Stimulated activated naive B cell treated with anti-CD40 and anti-IgM and Interleukin-4, amounts not matched to agents 10 μg/mL and 1 μg/mL and 100 μg/mL, for 72 hours (primary cell): ENCODE measurements at regions not wholly inside any gene's neighbourhood (a gene's known extent, or its start where the extent isn't known, plus 50 kb on each side); places are given as distances from the start of the nearest gene placed in this dataset.
"Not testable (repeated sequence)": the region's sequence is repeated elsewhere in the genome, so short reads cannot be mapped to it uniquely, and the experiment has no call there.

Experiments
- ATAC-seq, 2 donors: fragments of 150-1000 bp; cut with Tn5 transposase; replicated peaks; 2 replicates each; pipeline ENCODE4 v1.10.0; 2021; ENCODE audit warnings: moderate library complexity in 1 of 2
- DNase-seq: peaks from one replicate; pipeline ENCODE4 v3.0.0; 2021
- H3K27ac Mint-ChIP-seq: one replicate; pipeline ENCODE4 v1.8.0; 2022; ENCODE audit warnings: mild to moderate bottlenecking, mixed read lengths
- H3K27me3 Mint-ChIP-seq, 2 donors: one replicate each; pipeline ENCODE4 v1.8.0; 2022; ENCODE audit warnings: mixed read lengths in 2 of 2
- H3K36me3 Mint-ChIP-seq, 2 donors: one replicate each; pipeline ENCODE4 v1.8.0; 2022; ENCODE audit warnings: mixed read lengths in 2 of 2, mild to moderate bottlenecking in 1 of 2
- H3K4me1 Mint-ChIP-seq, 2 donors: one replicate each; pipeline ENCODE4 v1.8.0; 2022; ENCODE audit warnings: mixed read lengths in 2 of 2, mild to moderate bottlenecking in 1 of 2
- H3K4me3 Mint-ChIP-seq, 2 donors: one replicate each; pipeline ENCODE4 v1.8.0; 2022; ENCODE audit warnings: mild to moderate bottlenecking in 2 of 2, mixed read lengths in 2 of 2, moderate library complexity in 1 of 2
- H3K9me3 Mint-ChIP-seq, 2 donors: one replicate each; pipeline ENCODE4 v1.8.0; 2022; ENCODE audit warnings: mixed read lengths in 2 of 2, mild to moderate bottlenecking in 1 of 2

DNA sequence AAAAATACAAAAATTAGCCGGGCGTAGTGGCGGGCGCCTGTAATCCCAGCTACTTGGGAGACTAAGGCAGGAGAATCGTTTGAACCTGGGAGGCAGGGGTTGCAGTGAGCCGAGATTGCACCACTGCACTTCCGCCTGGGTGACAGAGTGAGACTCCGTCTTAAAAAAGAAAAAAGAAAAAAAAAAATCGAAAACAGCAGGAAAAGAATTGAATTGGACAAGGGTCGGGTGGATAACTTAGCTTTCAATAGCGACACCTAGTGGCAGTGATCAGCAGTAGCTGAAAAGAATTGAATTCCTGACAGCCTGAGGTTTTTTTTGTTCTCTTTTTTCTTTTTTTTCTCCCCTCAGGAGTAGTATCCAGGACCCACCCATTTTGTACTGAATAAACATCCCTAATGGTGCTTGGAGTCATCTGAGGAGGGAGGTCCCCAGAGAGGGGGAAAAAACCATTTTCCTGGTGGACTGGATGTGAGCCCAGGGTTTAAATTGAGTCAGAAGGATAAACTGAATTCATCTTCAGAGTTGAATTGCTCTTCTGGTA, 55.1 kb downstream of the CYCS start:
- peak overlapping the region; percentile 27 to 60 for H3K4me3 Mint-ChIP-seq
- peak; percentile 12 for DNase-seq

GRCh38 chr7:25068502-25069213, 56.4 kb downstream of the CYCS start:
- H3K36me3 Mint-ChIP-seq: no peaks in the 10 kb centered on the region
- no peak overlapping the region for H3K4me3 Mint-ChIP-seq
- H3K27ac Mint-ChIP-seq: no peak overlapping the region
- peaks cover 3 to 15% of the 10 kb centered on the region in 2 donors for H3K4me1 Mint-ChIP-seq
- no peaks in the 10 kb centered on the region for H3K9me3 Mint-ChIP-seq
- ATAC-seq: no peak
- H3K27me3 Mint-ChIP-seq: peaks cover 0 to 3% of the 10 kb centered on the region in 2 donors
- DNase-seq: no peak

More for the DNA sequence above, 55.1 kb downstream of the CYCS start:
- peak overlapping the region; percentile 51 for H3K27ac Mint-ChIP-seq
- H3K4me1 Mint-ChIP-seq: peaks cover 4 to 18% of the 10 kb centered on the region in 2 donors
- H3K9me3 Mint-ChIP-seq: peaks cover 0 to under 1% of the 10 kb centered on the region in 2 donors
- H3K36me3 Mint-ChIP-seq: peaks cover 0 to 2% of the 10 kb centered on the region in 2 donors
- peak; percentile 49 to 55 for ATAC-seq
- peaks cover 0 to 3% of the 10 kb centered on the region in 2 donors for H3K27me3 Mint-ChIP-seq

- Mint-ChIP-seq H3K4me3 (no peak overlapping the region), H3K36me3 (no peaks in the 10 kb centered on the region), H3K27ac (no peak overlapping the region), H3K9me3 (no peaks in the 10 kb centered on the region), H3K27me3 (peaks cover 0 to 3% of the 10 kb centered on the region in 2 donors), H3K4me1 (peaks cover 3 to 7% of the 10 kb centered on the region in 2 donors)
- DNase-seq (no peak), ATAC-seq (no peak)
These were observed 57.1 kb downstream of the CYCS start for GRCh38 chr7:25067726-25068501.

- no peak for DNase-seq
- H3K4me3 Mint-ChIP-seq: no peak overlapping the region
- H3K4me1 Mint-ChIP-seq: peaks cover 3 to 6% of the 10 kb centered on the region in 2 donors
- ATAC-seq: no peak
- H3K27ac Mint-ChIP-seq: no peak overlapping the region
- no peaks in the 10 kb centered on the region for H3K36me3 Mint-ChIP-seq
- no peaks in the 10 kb centered on the region for H3K9me3 Mint-ChIP-seq
- peaks cover 0 to 9% of the 10 kb centered on the region in 2 donors for H3K27me3 Mint-ChIP-seq
These were observed 58.8 kb downstream of the CYCS start for GRCh38 chr7:25066253-25066652.

DNA sequence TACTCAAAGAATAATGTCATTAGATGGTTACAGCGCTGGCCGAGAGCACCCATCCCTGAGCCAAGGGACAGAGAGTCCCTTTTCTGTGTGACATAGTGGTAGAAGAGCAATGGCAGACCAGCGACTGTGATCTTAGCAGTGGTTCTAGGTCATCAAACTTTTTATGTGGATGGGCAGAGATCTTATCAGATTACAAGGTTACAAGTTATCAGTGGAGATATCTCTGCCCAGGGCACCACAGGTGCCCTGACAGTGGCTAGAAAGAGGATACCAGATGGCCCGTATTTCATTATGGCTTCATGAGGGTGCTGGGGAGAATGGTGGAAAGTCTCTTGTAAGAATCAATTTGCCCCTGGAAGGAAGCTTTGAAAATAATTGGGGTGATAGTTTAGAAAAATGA, 62.7 kb downstream of the CYCS start:
- no peaks in the 10 kb centered on the region for H3K4me1 Mint-ChIP-seq
- no peak overlapping the region for H3K4me3 Mint-ChIP-seq
- no peak overlapping the region for H3K27ac Mint-ChIP-seq
- peaks cover 5 to 9% of the 10 kb centered on the region in 2 donors for H3K27me3 Mint-ChIP-seq
- no peaks in the 10 kb centered on the region for H3K36me3 Mint-ChIP-seq
- ATAC-seq (no peak), DNase-seq (no peak)
- H3K9me3 Mint-ChIP-seq: no peaks in the 10 kb centered on the region

- H3K9me3 Mint-ChIP-seq: no peaks in the 10 kb centered on the region
- H3K27ac Mint-ChIP-seq: no peak overlapping the region
- no peak for DNase-seq
- no peaks in the 10 kb centered on the region for H3K4me1 Mint-ChIP-seq
- H3K36me3 Mint-ChIP-seq: no peaks in the 10 kb centered on the region
- H3K27me3 Mint-ChIP-seq: peaks cover 7 to 9% of the 10 kb centered on the region in 2 donors
- H3K4me3 Mint-ChIP-seq: no peak overlapping the region
- no peak for ATAC-seq
These were observed 64.5 kb downstream of the CYCS start for GRCh38 chr7:25060487-25061055.

DNA sequence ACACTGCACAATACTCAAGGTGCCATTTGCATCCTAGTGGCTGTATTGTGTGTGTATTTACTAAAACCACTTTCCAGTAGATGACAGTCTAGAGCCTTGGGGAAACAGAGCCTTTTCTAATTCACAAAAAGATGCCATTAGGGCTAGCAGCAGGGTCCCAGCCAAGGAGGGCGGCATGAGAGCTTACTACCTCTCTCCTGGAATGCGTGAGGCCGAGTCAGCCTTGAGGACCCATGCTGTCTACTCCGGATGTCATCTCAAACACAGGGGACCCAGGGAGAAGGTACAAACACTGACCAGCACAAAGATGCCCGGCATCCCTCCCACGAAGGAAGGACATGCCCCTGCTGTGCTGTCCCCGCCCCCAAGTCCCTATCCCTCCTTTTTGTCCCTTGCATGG, 65.5 kb downstream of the CYCS start:
- no peak overlapping the region for H3K27ac Mint-ChIP-seq
- ATAC-seq: no peak
- H3K4me3 Mint-ChIP-seq: no peak overlapping the region
- peaks cover 13 to 17% of the 10 kb centered on the region in 2 donors for H3K27me3 Mint-ChIP-seq
- H3K9me3 Mint-ChIP-seq: no peaks in the 10 kb centered on the region
- no peaks in the 10 kb centered on the region for H3K4me1 Mint-ChIP-seq
- DNase-seq: no peak
- H3K36me3 Mint-ChIP-seq: no peaks in the 10 kb centered on the region

DNA sequence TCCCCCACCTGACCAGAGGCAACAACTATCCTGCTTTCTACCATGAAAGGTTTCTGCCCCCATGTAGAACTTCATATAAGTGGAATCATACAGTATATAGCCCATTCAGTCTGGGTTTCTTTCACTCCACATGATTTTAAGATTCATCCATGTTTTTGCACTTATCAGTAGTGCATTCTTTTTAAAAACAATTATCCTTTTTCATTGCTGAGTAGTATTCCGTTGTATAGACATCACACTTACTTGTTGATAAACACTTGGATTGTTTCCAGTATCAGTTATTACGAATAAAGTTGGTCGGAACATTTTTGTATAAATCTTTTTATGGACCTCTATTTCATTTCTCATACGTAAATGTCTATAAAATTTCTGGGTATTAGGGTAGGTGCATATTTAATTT, 68.7 kb downstream of the CYCS start:
- H3K9me3 Mint-ChIP-seq: no peaks in the 10 kb centered on the region

GRCh38 chr7:25055520-25056220, 69.4 kb downstream of the CYCS start:
- no peak for ATAC-seq
- no peak overlapping the region for H3K27ac Mint-ChIP-seq
- H3K9me3 Mint-ChIP-seq: no peaks in the 10 kb centered on the region
- peaks cover 7 to 17% of the 10 kb centered on the region in 2 donors for H3K27me3 Mint-ChIP-seq
- no peaks in the 10 kb centered on the region for H3K4me1 Mint-ChIP-seq
- DNase-seq: no peak
- H3K4me3 Mint-ChIP-seq: no peak overlapping the region
- H3K36me3 Mint-ChIP-seq: no peaks in the 10 kb centered on the region

More for the DNA sequence above, 68.7 kb downstream of the CYCS start:
- Mint-ChIP-seq H3K4me3 (no peak overlapping the region), H3K36me3 (no peaks in the 10 kb centered on the region), H3K27ac (no peak overlapping the region), H3K27me3 (peaks cover 7 to 18% of the 10 kb centered on the region in 2 donors), H3K4me1 (no peaks in the 10 kb centered on the region)
- ATAC-seq (no peak), DNase-seq (no peak)

DNA sequence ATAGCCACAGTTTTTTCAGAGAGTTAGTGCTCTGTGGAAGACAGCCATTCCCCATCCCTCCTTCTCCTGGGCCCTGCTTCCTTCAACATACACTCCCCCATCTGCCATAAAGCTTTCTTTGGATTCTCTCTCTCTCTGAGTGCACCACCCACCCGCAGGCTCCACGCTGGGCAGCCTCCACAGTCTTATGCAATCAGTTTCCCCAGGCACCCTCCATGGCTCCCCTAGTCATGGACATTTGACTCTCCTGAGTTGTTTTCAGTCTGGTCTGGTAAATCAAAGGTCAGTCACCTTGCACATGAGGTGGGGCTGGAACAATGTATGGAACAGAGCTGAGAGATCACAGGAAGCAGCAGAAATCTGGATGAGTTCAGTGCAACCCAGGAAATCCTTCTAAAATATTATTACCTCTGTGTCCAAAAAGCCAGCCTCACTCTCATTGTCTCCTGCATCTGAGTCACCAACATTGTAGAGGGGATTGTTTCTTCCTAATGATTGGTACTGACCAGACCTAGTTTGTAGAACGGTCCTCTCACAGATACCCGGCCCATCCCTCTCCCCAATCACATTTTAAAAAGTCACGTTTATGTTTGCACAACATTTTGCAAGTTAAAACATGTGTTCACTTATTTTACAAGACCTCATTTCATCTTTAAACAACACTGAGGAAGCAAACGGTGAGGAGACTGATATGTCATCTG, 70.1 kb downstream of the CYCS start:
- Mint-ChIP-seq H3K27me3 (peaks cover 7 to 14% of the 10 kb centered on the region in 2 donors), H3K4me3 (no peak overlapping the region), H3K36me3 (no peaks in the 10 kb centered on the region), H3K4me1 (no peaks in the 10 kb centered on the region), H3K9me3 (no peaks in the 10 kb centered on the region), H3K27ac (peak overlapping the region; percentile 38)
- DNase-seq (no peak), ATAC-seq (no peak)

DNA sequence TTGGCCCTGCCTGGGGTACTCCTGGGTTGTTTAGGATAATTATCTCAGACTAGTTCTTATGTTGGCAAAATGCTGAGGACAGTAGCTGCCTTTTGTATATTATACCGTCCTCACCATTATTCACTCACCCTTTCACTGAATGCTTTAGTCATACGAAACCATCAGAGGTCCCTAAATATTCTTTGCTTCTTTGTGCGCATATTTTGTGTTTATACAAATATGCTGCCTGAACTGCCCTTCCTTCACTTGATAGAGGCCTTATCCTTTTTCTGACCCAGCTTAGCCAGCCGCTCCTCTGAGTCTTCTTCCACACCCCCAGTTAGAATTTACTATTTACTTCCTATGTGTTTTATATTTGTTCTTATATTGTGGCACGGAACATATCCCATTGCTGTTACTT, 70.2 kb upstream of the OSBPL3 start:
- DNase-seq (no peak), ATAC-seq (no peak)
- Mint-ChIP-seq H3K36me3 (no peaks in the 10 kb centered on the region), H3K27me3 (peaks cover 5 to 8% of the 10 kb centered on the region in 2 donors), H3K27ac (no peak overlapping the region), H3K4me1 (no peaks in the 10 kb centered on the region), H3K4me3 (no peak overlapping the region), H3K9me3 (no peaks in the 10 kb centered on the region)

DNA sequence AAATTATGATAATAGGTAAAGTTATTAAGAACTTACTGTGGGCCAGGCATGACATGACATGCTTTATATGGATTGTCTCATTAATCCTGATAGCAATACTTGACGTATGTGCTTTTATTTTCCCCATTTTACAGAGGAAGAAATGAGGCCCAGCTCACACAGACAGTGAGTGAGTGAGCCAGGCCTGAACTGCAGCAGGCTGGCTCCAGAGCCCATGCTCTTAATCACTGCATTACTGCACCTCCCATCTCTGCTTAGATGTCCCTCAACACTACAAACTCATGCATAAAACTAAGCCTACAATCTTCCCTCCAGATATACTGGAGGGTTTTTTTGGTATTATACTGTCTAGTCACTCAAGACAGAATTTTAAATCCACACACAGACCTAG, 68.5 kb upstream of the OSBPL3 start:
- no peak overlapping the region for H3K27ac Mint-ChIP-seq
- H3K27me3 Mint-ChIP-seq: no peaks in the 10 kb centered on the region
- no peaks in the 10 kb centered on the region for H3K4me1 Mint-ChIP-seq
- H3K9me3 Mint-ChIP-seq: no peaks in the 10 kb centered on the region
- no peaks in the 10 kb centered on the region for H3K36me3 Mint-ChIP-seq
- no peak for ATAC-seq
- H3K4me3 Mint-ChIP-seq: no peak overlapping the region
- DNase-seq: no peak

DNA sequence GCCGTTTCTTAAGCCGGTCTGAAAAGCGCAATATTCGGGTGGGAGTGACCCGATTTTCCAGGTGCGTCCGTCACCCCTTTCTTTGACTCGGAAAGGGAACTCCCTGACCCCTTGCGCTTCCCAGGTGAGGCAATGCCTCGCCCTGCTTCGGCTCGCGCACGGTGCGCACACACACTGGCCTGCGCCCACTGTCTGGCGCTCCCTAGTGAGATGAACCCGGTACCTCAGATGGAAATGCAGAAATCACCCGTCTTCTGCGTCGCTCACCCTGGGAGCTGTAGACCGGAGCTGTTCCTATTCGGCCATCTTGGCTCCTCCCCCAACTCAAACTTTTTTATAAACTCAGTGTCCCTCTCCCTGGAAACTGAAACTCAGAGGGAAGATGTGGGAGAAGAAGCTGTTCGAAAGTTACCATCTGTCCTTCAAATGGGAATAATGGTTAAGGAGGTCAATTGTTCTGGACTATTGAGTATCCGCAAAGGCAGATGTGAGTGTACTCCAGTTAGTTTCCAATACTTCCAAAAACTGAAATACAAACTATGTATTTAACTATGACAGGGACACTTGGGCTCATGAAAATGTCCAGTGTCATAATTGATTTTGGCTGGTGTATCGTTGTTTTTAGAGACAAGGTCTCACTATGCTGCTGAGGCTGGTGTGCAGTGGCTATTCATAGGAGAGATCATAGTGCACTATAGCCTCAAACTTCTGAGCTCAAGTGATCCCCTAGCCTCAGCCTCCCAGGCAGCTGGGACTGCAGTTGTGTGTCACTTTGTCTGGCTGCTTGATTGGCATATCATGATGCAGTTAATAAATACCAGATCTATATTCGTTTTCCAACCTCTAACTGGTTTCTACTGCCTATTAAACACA, 67.8 kb upstream of the OSBPL3 start:
- H3K27ac Mint-ChIP-seq, H3K27me3 Mint-ChIP-seq, H3K4me3 Mint-ChIP-seq, ATAC-seq, H3K36me3 Mint-ChIP-seq, H3K9me3 Mint-ChIP-seq, H3K4me1 Mint-ChIP-seq, DNase-seq: not testable (repeated sequence)
